Loucy (cell line): ENCODE measurements at regions not wholly inside any gene's neighbourhood (a gene's known extent, or its start where the extent isn't known, plus 50 kb on each side); places are given as distances from the start of the nearest gene placed in this dataset.

Source experiments
- H2AFZ ChIP-seq: fragments of 200-600 bp; sonication (generic); 2 replicates; pipeline ENCODE4 v1.6.0; 2016; ENCODE audit warnings: antibody characterized with exemption, mild to moderate bottlenecking, low read length, moderate library complexity
- H3F3A ChIP-seq: fragments of 200-600 bp; 2 replicates; pipeline ENCODE4 v1.6.0; 2016; ENCODE audit warnings: antibody characterized with exemption, low read depth, mild to moderate bottlenecking
- H3K27me3 ChIP-seq: fragments of 200-600 bp; sonication (generic); 2 replicates; pipeline ENCODE4 v1.6.1; 2014; ENCODE audit warnings: low read length, mild to moderate bottlenecking; ENCODE audit not compliant: insufficient read depth, poor library complexity, severe bottlenecking
- H3K36me3 ChIP-seq: fragments of 200-600 bp; sonication (generic); 2 replicates; pipeline ENCODE4 v1.6.1; 2016; ENCODE audit warnings: low read length; ENCODE audit not compliant: insufficient read depth
- H3K4me1 ChIP-seq: fragments of 200-600 bp; sonication (generic); 2 replicates; pipeline ENCODE4 v1.5.1; 2014; ENCODE audit warnings: low read length, mild to moderate bottlenecking; ENCODE audit not compliant: insufficient read depth, poor library complexity, severe bottlenecking
- H3K4me2 ChIP-seq: fragments of 200-600 bp; sonication (generic); 2 replicates; pipeline ENCODE4 v1.6.0; 2014; ENCODE audit warnings: antibody characterized with exemption, low read length, low read depth, mild to moderate bottlenecking; ENCODE audit not compliant: poor library complexity, severe bottlenecking
- H3K4me3 ChIP-seq: fragments of 200-600 bp; sonication (generic); 2 replicates; pipeline ENCODE4 v1.5.1; 2014; ENCODE audit warnings: low read length, mild to moderate bottlenecking, mixed read lengths; ENCODE audit not compliant: poor library complexity, severe bottlenecking
- H3K79me2 ChIP-seq: fragments of 200-600 bp; sonication (generic); 2 replicates; pipeline ENCODE4 v1.6.1; 2014; ENCODE audit warnings: low read length; ENCODE audit not compliant: insufficient read depth
- H3K9ac ChIP-seq: fragments of 200-600 bp; sonication (generic); 2 replicates; pipeline ENCODE4 v1.6.0; 2014; ENCODE audit warnings: mild to moderate bottlenecking, low read depth, low read length, moderate library complexity; ENCODE audit not compliant: poor library complexity, severe bottlenecking
- H3K9me2 ChIP-seq: fragments of 200-600 bp; sonication (generic); replicated peaks from 2 replicates; pipeline ENCODE4 v1.6.1; 2016; ENCODE audit warnings: low read depth, low read length, mixed read lengths
- H3K9me3 ChIP-seq: fragments of 200-600 bp; sonication (generic); 2 replicates; pipeline ENCODE4 v1.6.1; 2014; ENCODE audit warnings: mild to moderate bottlenecking, antibody characterized with exemption, low read length, low read depth; ENCODE audit not compliant: insufficient read depth
- H4K20me1 ChIP-seq: fragments of 200-600 bp; sonication (generic); 2 replicates; pipeline ENCODE4 v1.6.0; 2014; ENCODE audit warnings: antibody characterized with exemption, low read length, mild to moderate bottlenecking; ENCODE audit not compliant: insufficient read depth, poor library complexity, severe bottlenecking
- CTCF ChIP-seq: fragments of 200-600 bp; sonication (generic); conservative IDR thresholded peaks from 2 replicates; pipeline ENCODE4 v1.5.1; 2014; ENCODE audit warnings: mild to moderate bottlenecking, antibody characterized with exemption, low read length
- EZH2phosphoT487 ChIP-seq: fragments of 200-600 bp; IDR thresholded peaks from 2 replicates; pipeline ENCODE4 v1.6.1; 2018; ENCODE audit warnings: antibody characterized with exemption, mild to moderate bottlenecking, moderate library complexity, borderline replicate concordance

DNA sequence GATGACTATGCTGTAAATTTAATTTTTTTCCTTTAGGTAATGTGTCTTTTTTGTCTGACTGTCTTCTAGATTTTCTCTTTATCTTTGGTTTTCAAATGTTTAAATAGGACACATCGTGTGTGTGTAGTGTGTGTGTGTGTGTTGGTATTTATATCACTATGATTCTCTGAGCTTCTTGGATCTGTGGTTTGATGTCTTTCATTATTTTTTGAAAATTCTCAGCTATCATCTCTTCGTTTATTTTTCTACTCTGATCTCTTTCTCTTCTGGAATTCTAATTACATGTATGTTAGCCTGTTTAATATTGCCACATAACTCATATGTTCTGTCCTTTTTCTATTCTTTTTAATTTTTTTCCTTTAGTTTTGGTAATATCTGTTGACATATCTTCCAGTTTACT, 73.5 kb upstream of the OR10AD1 start:
- Histone ChIP-seq H3K79me2 (no peaks in the 10 kb centered on the region), H3K4me2 (no peak overlapping the region), H3K9me3 (0 out of 2 replicates have a peak, but pooled peaks cover 3% of the 10 kb centered on the region), H2AFZ (no peak overlapping the region), H3K9me2 (no peaks in the 10 kb centered on the region), H3K4me3 (no peak overlapping the region), H3K4me1 (no peaks in the 10 kb centered on the region), H3F3A (no peaks in the 10 kb centered on the region), H3K9ac (no peak overlapping the region), H4K20me1 (no peaks in the 10 kb centered on the region), H3K36me3 (no peaks in the 10 kb centered on the region), H3K27me3 (no peaks in the 10 kb centered on the region)
- TF ChIP-seq CTCF (no peak), EZH2phosphoT487 (no peak)

- H3K4me2 ChIP-seq, result no peak overlapping the region
- H3K9ac ChIP-seq, result no peak overlapping the region
Measured at GRCh38 chr12:48266826-48267225, 63.7 kb upstream of the OR10AD1 start.

GRCh38 chr12:48265777-48266176, 62.7 kb upstream of the OR10AD1 start:
- no peak overlapping the region for H3K4me3 ChIP-seq
- H3F3A ChIP-seq, result no peaks in the 10 kb centered on the region
- no peaks in the 10 kb centered on the region for H3K79me2 ChIP-seq
- H4K20me1 ChIP-seq, result no peaks in the 10 kb centered on the region
- TF ChIP-seq EZH2phosphoT487 (no peak), CTCF (no peak)
- H2AFZ ChIP-seq, result no peak overlapping the region
- H3K27me3 ChIP-seq, result no peaks in the 10 kb centered on the region
- H3K9ac ChIP-seq, result no peak overlapping the region
- no peaks in the 10 kb centered on the region for H3K4me1 ChIP-seq
- no peak overlapping the region for H3K4me2 ChIP-seq
- no peaks in the 10 kb centered on the region for H3K9me2 ChIP-seq
- H3K9me3 ChIP-seq, result no peaks in the 10 kb centered on the region
- H3K36me3 ChIP-seq, result no peaks in the 10 kb centered on the region

More at GRCh38 chr12:48266826-48267225, 63.7 kb upstream of the OR10AD1 start:
- H3K9me2 ChIP-seq, result no peaks in the 10 kb centered on the region
- no peaks in the 10 kb centered on the region for H4K20me1 ChIP-seq
- H3K27me3 ChIP-seq, result no peaks in the 10 kb centered on the region
- no peaks in the 10 kb centered on the region for H3K79me2 ChIP-seq
- no peaks in the 10 kb centered on the region for H3K9me3 ChIP-seq
- no peaks in the 10 kb centered on the region for H3K4me1 ChIP-seq
- TF ChIP-seq CTCF (no peak), EZH2phosphoT487 (no peak)
- H3K36me3 ChIP-seq, result no peaks in the 10 kb centered on the region
- no peak overlapping the region for H3K4me3 ChIP-seq
- H2AFZ ChIP-seq, result no peak overlapping the region
- no peaks in the 10 kb centered on the region for H3F3A ChIP-seq
